Esophagus muscularis mucosa (tissue), 4 donors: ENCODE measurements at regions not wholly inside any gene's neighbourhood (a gene's known extent, or its start where the extent isn't known, plus 50 kb on each side); places are given as distances from the start of the nearest gene placed in this dataset.

Experiments used
- EP300 ChIP-seq: sonication (generic); formaldehyde crosslinking; IDR thresholded peaks from one replicate; pipeline ENCODE4 v1.6.1; 2017; ENCODE audit warnings: antibody characterized with exemption
- POLR2A ChIP-seq: fragments of 450-650 bp; IDR thresholded peaks from one replicate; pipeline ENCODE4 v1.6.1; 2017; ENCODE audit warnings: antibody characterized with exemption, moderate library complexity, mild to moderate bottlenecking, low read depth
- TF ChIP-seq, protein P1 (sequence below), 3 experiments: fragments of 200-600 bp in 2 of 3; fragments of 450-650 bp in 1 of 3; sonication (generic) in 2 of 3; IDR thresholded peaks; one replicate each; pipeline ENCODE4 v1.5.1; 2017 to 2019; ENCODE audit warnings: antibody characterized with exemption in 3 of 3, mild to moderate bottlenecking in 2 of 3, moderate library complexity in 1 of 3

DNA sequence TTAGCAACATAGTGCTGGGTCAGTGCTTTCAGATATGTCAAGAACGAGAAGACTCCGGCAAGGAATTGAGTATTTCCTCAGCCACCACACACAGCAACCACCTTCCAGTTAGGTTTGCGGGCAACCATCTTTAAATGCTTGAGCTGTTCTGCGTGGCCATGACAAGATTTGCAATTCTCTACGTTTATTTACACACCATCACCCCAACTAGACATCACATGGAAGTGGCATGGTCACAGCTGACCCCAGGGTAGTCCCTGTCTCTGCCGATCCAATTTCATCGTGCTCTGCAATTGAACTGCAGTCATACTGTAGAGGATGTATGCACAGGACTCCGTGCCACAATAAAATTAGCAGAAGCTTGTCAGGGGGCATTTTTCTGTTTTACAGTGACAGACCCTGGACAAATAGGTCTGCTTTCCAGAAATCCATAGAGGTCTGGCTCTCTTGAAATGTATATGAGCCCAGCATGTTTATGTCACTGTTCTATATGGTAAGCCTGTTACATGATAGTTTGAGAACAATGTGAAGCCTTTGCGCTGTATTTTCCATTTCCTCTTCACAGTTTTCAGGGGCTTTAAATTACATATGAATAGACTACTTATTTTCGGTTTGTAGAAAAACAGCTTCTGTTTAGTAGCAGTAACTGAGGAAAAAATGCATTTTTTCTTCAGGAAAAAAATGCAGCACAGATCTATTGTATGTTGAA, 605.2 kb downstream of the NR4A2 start:
- TF ChIP-seq, protein P1, sequence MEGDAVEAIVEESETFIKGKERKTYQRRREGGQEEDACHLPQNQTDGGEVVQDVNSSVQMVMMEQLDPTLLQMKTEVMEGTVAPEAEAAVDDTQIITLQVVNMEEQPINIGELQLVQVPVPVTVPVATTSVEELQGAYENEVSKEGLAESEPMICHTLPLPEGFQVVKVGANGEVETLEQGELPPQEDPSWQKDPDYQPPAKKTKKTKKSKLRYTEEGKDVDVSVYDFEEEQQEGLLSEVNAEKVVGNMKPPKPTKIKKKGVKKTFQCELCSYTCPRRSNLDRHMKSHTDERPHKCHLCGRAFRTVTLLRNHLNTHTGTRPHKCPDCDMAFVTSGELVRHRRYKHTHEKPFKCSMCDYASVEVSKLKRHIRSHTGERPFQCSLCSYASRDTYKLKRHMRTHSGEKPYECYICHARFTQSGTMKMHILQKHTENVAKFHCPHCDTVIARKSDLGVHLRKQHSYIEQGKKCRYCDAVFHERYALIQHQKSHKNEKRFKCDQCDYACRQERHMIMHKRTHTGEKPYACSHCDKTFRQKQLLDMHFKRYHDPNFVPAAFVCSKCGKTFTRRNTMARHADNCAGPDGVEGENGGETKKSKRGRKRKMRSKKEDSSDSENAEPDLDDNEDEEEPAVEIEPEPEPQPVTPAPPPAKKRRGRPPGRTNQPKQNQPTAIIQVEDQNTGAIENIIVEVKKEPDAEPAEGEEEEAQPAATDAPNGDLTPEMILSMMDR (IDR thresholded peaks at IDR 0.05), result no peak
- TF ChIP-seq EP300 (no peak), POLR2A (no peak)
